ENCODE measurements at regions not wholly inside any gene's neighbourhood (a gene's known extent, or its start where the extent isn't known, plus 50 kb on each side); places are given as distances from the start of the nearest gene placed in this dataset.
A peak's percentile ranks its signal among the peaks of the same experiment; 100 is the strongest.
"Not testable (repeated sequence)": the region's sequence is repeated elsewhere in the genome, so short reads cannot be mapped to it uniquely, and the experiment has no call there.

DNA sequence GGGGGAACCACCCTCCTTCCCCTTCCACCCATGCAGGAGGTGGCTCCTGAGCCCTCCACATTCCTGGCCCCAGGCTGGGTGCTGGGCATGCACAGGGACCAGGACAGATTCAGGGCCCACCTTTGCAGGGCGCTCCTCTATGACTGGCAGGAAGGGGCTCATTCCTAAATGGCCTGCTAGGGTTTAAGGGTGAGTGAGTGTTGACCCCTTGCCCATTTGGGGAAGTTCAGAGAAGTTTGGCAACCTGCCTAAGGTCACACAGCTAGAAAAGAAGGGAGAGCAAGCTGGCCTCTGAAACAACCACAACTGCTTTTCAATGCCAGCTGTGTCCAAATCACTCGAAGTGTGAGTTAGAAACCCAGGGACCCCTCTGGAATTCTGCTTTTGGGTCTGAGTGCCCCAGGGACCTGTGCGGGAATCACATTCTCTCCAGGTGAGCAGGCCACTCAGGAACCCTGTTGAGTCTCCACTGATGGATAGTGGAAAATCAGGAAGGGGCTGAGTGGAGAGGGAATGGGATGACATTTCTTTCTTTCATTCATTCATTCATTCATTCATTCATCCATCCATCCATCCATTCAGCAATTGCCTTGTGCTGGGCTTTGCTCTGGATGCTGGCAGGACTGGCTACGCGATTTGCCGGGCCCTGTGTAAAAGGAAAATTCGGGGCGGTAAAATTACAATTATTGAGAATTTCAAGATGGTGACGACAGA lies 191.9 kb downstream of the C9orf50 start:
- no peak for DNase-seq

DNA sequence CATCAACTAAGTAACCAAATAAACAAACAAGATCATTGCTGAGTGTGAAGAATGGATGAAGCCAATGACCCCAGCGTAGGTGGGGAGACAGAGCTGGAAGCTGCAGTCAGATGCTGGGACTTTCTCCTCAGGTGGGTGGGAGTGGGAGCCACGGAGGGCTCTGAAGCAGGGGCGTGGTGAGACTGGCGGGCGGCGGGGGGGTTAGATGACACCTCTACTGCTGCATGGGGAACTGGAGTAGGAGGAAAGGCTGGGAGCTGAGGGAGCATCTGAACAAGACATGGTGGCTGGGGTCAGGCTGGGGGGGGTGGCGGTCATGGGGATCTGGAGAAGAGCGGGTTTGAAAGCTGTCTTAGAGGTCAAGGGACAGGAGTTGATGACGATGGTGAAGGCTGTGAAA lies 193.8 kb downstream of the C9orf50 start:
- no peak for DNase-seq

DNA sequence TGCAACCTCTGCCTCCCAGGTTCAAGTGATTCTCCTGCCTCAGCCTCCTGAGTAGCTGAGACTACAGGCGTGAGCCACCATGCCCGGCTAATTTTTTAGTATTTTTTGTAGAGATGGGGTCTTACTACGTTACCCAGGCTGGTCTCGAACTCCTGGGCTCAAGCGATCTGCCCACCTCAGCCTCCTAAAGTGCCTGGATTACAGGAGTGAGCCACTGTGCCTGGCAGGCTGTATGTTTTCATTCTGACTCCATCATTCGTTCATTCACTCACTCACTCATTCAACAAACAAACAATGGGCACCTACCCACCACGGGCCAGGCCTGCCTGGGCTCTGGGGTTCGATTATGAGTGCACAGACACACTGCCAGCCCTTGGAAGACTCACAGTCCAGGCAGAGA lies 197.1 kb downstream of the C9orf50 start:
- not testable (repeated sequence) for DNase-seq

DNA sequence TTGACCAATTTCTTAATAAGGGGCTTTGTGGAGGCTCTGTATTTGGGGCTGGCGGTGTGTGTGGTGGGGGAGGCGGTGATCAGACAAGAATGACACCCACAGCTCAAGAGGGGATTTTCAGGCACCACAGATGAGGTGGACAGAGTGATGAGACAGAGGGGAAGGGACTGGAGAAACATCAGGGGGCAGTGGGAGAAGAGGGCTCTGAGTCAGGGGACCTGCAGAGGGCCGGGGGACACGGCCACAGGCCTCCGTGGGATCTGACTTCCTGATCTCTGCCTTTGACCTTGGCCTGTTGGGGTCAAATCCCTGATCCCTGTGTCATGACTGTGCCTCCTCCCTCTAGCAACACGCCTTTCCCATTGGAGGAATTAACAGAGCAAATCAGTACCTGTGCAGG lies 197.7 kb downstream of the C9orf50 start:
- no peak for DNase-seq

DNA sequence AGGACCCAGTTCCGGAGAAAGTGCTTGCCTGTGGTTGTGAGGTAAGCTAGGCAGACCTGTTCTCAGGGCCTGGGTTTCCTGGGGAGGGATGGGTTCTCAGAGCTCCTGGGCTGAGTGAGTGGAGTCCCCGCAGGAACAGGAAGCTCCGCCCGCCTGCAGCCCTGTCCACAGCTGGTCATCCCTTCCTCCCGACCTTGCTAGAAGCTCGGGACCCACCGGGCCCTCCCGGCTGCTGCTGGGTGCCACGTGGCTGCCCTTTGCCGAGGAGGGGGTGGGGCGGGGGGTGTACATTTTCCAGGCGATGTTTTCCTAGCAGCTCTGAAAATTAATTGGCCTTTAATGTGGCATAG lies 198.1 kb downstream of the C9orf50 start:
- peak; percentile 32 for DNase-seq

DNA sequence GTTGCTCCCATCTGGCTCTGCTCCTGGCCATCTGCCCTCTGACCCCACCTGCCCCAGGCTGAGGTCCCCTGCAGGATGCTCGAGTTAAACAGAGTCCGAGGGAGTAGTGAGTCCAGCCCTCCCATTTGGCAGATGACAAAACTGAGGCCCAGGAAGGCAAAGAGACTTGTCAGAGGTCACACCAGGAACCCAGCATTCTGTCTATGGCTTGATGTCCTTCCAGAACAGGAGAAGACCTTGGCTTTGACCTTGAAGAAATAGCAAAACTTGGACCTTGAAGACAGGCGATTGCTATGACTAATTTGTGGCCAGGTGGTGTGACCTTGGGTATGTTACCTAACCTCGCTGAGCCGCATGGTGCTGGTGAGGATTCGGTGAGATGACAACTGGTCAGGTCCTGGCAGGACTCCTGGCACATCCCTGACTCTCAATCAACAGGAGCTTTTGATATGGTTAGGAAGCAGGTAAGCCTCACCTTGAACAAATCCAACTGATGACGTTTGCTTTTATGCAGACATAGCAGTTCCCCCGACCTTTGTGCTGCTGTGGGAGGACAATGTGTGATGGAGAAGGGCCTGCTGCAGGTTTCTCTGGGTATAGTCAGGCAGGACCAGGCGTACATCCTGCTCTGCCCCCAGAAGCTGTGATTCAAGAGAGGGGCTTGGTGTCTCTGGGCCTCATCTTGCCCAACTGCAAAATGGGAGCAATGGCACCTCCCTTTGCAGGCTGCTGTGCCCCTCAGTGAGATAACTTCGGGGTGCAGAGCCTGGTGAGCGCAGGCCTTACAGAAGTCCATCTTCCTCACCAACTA lies 198.7 kb downstream of the C9orf50 start:
- DNase-seq = no peak

DNA sequence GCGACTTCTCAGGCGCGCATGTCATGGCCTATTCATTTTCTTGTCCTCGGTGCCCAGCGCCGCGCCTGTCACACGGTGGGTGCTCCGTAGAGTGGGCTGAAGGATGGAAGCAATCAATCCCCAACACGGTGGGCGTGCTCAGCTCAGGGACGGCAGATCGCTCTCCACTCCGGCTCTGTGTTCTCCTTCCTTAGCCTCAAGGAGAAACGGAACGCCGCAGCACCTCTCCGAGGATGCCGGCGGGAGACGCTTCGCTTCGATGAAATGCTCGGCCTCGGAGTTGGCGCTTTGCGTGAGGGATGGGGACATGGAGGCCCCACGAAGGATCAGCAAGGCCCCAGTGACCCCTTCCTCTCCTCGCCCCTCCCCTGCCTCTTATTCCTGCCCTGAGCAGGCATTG lies 199.5 kb downstream of the C9orf50 start:
- no peak for DNase-seq

DNA sequence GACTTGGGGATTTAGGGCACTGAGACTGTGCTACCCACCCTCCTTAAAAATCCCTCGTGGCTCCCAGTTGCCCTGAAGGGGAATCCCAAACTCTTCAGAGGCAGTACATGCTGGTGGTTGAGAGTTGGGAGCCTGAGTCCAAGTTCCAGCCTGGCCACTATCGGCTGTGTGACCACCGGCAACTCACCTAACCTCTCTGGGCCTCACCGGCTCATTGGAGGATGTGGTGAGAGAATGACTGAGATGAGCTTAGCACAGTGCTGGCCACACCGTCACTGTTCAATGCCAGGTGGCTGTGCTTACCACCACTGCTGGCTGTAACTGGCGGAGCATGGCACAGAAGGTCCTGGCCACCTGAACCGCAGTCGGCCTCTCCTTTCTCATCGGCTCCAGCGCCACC lies 200.2 kb downstream of the C9orf50 start:
- DNase-seq = no peak

DNA sequence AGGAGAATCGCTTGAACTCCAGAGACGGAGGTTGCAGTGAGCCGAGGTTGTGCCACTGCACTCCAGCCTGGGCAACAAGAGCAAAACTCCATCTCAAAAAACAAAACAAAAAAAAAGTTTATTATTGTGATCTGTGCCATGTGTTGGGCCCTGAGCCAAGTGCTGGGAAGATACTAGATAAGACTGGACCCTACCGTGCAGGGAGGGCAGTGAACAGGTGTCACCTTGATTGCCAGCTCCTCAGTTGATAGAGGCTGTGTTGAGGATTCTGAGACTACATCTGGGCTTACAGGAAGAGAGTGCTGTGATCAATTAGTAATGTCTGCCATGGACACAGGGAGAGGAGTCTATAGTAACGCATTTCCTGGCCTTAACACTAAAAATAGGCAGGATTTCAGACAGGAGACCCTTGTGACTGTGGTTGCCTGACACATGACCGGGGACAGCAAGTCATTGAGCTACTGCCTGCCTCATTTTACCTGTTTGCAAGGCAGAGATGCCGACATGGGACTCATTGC lies 201.5 kb downstream of the C9orf50 start:
- DNase-seq = no peak

DNA sequence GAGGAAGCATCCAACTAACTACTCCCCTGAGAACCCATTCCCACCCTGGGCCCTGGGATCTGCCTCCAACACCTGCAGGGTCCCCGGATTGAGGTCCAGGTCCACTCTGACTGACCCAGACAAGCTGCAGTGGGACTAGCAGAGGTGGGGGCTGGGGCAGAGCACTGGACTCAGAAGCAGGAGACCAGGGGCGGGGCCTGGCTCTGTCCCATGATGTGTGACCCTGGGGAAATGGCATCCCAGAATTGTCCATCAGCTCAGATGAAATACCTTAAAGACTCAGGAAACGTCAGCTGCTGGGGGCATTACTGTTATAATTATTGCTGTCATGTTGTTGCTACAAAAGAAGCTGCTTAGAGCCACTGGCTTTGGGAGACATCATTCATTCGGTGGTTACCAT lies 202.4 kb downstream of the C9orf50 start:
- no peak for DNase-seq

DNA sequence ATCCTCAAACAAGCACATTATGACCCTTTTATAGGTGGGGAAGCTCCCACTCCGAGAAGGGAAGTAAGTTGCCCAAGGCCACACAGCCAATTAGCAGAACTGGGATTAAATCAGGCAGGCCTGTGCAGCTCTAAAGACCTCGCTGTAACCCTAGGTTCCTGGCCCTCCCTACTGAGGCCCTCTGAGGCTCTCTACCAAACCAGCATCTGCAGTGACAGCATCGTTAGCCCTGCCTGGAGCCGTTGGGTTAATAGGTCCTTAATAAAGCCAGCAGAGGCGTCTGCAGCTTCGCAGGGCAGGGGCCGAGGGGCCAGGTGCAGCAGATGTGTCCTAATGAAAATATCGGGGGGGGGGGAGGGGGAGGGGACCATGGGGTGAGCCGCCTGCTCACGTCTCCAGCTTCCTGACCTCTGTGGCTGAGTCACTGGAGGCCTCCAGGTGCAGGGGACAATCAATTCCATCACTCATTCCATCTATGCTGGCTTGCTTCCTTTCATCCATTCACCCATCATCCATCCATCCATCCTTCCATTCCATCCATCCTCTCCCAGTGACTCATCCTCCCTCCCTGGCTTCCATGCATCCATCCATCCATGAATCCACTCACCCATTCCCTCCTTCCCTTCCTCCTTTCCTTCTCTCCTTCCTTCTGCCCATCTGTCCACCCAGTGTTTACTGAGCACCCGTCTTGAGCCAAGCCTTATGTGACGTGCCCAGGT lies 203.9 kb downstream of the C9orf50 start:
- no peak for DNase-seq

DNA sequence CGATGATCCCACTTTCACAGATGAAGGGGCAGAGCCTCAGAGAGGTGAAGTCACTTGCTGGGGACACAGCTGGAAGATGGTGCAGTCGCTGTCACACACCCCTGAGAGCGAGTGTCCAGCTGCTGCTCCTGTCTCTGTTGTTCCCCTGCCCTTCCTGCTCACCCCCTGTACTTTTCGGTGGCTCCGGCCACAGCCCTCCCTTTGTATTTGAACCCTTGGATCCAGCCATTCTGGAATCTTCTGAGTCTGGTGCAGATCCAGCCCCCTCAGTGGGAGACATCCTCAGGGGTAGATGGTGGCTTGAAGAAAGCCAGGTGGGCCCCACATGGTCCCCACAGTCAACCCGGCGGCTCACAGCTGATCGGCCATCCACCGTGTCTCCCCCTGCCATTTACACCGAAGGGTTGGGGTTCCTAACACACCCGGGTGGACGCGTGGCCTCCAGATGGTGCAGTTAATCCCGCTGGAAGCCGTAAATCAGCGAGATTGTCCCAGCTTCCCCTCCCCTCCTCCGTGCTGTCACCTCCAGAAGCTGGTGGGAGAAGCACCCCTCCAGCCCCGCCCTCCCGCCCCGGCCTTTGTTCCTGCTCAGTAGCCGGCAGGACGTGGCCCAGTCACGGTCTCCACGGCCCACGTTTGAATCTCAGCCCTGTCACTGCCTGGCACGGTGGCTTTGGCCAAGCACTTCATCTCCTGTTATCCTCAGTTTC lies 204.8 kb downstream of the C9orf50 start:
- no peak for DNase-seq

DNA sequence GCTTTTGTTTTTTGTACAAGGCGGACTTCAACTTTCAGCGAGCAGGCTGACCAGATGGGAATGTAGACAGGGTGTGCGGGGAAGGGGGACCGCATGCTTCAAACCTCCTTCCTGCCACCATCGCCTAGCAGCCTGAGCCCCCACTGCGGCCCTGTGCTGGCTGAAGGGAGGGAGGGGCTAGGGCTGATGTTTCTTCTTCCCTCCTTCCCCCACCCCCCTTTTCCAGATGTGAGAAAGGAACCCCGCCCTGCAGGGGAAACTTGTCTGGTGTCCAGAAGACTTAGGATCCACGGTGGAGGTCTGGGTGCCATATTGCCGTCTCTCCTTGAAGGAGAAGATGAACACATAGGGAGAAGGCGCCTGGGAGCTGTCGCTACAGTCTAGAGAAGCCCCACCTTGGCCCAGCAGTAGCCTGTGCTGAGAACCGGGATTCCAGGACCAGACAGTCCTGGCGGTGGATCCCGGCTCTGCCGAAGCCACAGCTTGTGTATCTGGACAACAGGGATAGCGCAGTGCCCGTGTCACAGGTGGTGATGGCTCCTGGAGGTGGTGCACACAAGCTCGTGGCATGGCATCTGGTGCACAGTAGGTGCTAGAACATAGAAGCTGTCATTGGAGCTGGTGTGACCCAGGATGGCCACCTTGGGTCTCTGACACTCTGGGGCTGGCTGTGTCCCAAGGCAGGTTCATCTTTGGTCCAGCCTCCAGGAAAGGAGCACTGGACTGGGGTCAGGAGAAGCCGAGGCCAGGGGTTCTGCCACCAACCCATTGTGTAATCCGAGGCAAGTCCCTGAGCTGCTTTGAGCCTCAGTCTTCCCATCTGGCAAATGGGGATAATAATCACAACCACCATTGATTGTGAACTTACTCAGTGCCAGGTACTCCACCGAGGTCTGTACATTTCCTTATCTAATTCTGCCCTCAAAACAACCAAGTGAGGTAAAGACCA lies 205.6 kb downstream of the C9orf50 start:
- DNase-seq = no peak

DNA sequence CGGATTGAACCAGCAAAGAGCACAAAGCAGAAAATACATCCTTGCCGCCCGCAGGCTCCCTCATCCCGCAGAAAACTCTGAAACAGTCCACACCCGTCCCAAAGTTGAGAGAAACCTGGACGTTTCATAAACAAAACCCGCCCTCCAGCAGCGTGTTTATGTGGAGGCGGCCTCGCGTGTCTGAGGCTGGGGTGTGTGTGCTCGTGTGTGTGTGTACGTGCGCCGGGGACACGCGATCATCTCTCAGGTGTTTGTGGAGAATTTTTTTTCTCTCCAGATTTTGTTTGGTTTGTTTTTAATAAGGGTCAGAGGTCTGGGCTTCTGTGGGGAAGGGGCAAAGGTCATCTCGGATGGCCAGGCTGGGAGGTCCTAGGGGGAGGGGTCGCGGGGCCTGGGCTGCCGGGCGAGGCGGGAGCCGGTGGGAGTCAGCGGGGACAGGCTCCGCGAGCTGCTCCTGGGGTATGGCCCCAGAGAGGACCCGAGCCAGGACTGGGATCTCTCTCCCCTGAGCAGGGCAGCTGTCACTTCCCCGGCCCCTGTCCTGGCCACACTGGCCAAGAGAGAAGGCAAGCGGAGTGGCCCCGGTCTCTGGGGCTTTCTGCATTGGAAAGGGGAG lies 206.4 kb downstream of the C9orf50 start:
- peak; percentile 84 for DNase-seq

DNA sequence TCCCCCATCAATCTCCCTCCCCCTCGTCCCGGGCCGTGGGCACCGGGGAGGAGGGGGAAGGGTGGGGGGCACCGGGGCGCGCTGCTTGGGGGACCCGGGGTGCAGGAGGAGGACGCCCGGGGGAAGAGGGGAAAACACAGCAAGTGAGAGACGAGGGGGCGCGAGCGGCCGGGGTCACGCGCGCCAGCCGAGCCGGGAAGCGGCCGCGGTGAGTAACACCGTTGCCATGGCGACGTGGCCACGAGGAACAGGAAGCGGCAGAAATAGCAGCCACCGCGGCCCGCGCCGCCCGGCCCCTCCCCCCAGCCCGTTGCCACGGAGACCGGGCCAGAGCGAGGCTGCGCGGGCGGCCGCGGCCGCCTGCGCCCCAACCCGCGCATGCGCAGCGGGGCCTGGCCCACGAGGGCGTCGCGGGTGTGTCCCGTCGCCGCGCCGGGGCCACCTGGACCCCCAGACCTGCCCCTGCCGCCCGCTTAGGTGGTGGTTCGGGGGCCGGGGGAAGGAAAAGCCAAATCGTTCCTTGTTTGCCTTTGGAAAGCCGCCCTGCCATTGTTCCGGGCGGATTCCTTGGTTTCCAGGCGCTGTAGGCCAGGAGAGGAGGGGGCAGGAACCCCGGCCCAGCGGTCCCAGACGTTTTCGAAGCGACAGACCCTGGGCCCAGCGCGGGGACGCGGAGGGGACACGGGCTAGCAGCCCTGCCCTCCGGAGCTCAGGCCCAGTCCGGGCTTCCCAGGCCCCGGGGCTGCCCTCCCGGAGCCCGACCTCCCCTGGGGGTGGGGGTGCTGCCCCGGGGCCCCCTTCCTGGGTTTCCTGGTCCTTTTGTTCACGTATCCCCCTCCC lies 207.1 kb downstream of the C9orf50 start:
- DNase-seq = peak; percentile 99

DNA sequence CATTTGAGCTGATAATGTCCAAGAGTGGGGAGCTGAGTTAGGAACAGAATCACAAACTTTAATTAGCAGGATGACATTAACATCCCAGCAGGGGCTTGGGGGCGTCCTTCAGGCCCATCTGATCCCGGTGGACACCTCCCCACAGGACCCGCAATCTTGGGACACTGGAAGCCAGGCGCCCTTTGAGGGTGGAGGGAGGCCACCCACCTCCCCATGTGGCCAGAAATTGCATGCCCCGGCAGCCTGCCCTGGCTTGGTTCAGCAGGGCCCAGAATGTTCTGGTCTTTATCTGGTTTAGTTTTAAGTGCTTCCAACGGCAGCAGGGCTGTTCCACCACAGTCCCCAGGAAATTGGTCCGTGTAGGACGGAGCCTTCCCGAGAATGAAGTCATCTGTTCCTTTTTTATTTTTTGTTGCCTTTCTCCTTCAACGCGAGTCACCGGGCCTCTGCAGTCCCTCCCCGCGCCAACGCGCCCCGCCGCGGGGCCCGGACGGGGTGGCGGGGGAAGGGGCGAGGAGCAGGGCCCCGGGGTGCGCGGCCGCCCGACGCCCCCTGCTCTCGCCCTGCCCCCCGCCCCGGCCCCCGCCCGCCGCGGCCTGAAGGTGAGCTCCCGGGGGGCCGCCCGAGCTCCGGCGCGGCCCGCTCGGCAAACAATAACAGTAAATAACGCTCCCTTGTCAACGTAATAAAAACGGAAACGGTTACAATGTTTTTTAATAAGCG lies 207.9 kb downstream of the C9orf50 start:
- DNase-seq = peak; percentile 69

DNA sequence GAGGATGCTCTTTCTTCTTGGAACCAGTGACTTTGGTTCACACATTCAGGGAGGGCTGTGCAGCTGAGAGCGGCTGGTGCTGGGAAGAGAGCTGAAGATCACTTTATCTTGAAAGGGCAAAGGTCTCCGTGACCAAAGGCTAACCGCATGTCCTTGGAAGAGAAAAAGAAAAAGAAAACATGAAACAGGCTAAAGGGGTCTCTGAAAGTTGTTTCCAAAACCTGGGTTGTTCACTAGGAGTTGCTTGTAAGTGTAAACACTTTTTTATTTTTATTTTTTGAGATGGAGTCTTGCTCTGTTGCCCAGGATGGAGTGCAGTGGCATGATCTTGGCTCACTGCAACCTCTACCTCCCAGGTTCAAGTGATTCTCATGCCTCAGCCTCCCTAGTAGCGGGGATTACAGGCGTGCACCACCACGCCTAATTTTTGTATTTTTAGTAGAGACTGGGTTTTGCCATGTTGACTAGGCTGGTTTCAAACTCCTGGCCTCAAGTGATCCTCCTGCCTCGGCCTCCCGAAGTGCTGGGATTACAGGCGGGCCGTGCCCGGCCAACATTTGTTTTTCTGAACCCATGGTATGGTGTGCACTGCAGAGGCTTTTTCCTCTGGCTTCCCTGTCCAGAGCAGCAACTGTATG lies 208.6 kb downstream of the C9orf50 start:
- DNase-seq = not testable (repeated sequence)

DNA sequence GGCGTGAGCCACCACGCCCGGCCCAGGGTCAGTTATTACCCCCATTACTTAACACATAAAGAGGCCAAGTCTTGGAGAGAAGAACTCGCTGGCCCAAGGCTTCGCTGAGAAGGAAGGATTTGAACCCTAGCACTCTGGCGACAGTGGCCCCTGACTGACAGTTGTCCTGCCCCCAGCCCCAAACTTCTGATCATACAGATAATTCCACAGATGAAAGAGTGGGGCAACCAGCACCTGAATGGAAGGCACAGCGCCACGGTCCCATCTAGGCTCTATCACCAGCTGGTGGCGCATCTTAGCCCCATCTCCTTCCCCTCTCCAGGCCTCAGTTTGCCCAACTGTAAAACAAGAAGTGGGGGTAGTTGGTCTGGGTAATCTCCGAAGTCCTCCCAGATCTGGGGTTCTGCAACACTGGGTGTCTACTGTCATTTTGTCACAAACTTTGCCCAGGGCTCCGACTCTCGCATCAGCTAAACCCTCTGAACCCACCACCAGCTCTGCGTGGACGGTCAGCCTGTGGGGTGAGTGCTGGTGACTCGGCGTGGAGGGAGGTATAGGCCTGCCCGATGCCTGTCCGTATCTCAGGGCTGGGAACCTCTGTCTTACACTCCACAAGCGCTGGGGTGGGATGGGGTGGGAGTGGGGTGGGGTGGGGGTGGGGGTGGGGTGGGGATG lies 209.3 kb downstream of the C9orf50 start:
- DNase-seq = no peak

DNA sequence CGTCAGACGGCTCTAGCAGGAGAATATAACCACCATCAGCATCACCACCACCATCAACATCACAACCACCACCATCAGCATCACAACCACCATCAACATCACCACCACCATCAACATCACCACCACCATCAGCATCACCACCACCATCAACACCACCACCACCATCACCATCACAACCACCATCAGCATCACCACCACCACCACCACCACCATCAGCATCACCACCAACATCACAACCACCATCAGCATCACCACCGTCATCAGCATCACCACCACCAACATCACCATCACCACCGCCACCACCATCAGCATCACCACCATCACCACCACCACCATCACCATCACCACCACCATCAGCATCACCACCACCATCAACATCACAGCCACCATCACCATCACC lies 210.7 kb downstream of the C9orf50 start:
- no peak for DNase-seq

Measured in CD4-positive, alpha-beta T cell treated with Interleukin-6 for 4 hours (primary cell).